HepG2 (cell line): ENCODE measurements at regions not wholly inside any gene's neighbourhood (a gene's known extent, or its start where the extent isn't known, plus 50 kb on each side); places are given as distances from the start of the nearest gene placed in this dataset.

Experiments used
- CCAR2 ChIP-seq: fragments of 200-400 bp; formaldehyde crosslinking; optimal IDR thresholded peaks from 2 replicates; pipeline ENCODE3; 2018; ENCODE audit warnings: low read depth, mild to moderate bottlenecking, low read length, moderate library complexity
- ISL2 ChIP-seq: sonication (generic); formaldehyde crosslinking; IDR thresholded peaks from 2 replicates; pipeline ENCODE4 v1.5.0; 2020; ENCODE audit warnings: missing genetic modification reagents
- MAFF ChIP-seq: IDR thresholded peaks from 2 replicates; pipeline ENCODE4 v1.6.1; 2011; ENCODE audit warnings: low read depth, low read length, improper control_type of control experiment
- MIER2 ChIP-seq: IDR thresholded peaks from 2 replicates; pipeline ENCODE4 v1.6.1; 2016; ENCODE audit warnings: missing biosample characterization, missing genetic modification reagents
- SPEN ChIP-seq: sonication (generic); formaldehyde crosslinking; IDR thresholded peaks from 2 replicates; pipeline ENCODE4 v1.5.1; 2020; ENCODE audit warnings: low read depth, mild to moderate bottlenecking, missing genetic modification reagents
- ZNF260 ChIP-seq: sonication (generic); formaldehyde crosslinking; IDR thresholded peaks from 2 replicates; pipeline ENCODE4 v1.4.0; 2020; ENCODE audit warnings: missing genetic modification reagents, low read depth, mild to moderate bottlenecking, borderline replicate concordance
- ZNF547 ChIP-seq: sonication (generic); formaldehyde crosslinking; IDR thresholded peaks from 2 replicates; pipeline ENCODE4 v1.5.1; 2020; ENCODE audit warnings: mild to moderate bottlenecking, missing genetic modification reagents
- ZNF792 ChIP-seq: IDR thresholded peaks from 2 replicates; pipeline ENCODE4 v1.6.1; 2016
- TF ChIP-seq, protein P1 (sequence below): sonication (generic); formaldehyde crosslinking; IDR thresholded peaks from 2 replicates; pipeline ENCODE4 v1.9.0; 2021; ENCODE audit warnings: mild to moderate bottlenecking, missing genetic modification reagents
- TF ChIP-seq, protein P2 (sequence below): sonication (generic); formaldehyde crosslinking; IDR thresholded peaks from 2 replicates; pipeline ENCODE4 v1.8.0; 2022; ENCODE audit warnings: missing genetic modification reagents, mild to moderate bottlenecking, borderline replicate concordance
- TF ChIP-seq, protein P3 (sequence below): sonication (generic); formaldehyde crosslinking; IDR thresholded peaks from 2 replicates; pipeline ENCODE4 v1.4.0; 2020; ENCODE audit warnings: mild to moderate bottlenecking, missing genetic modification reagents
- TF ChIP-seq, protein P4 (sequence below): sonication (generic); formaldehyde crosslinking; IDR thresholded peaks from 2 replicates; pipeline ENCODE4 v1.4.0; 2020; ENCODE audit warnings: missing genetic modification reagents, low read depth, mild to moderate bottlenecking, borderline replicate concordance
- TF ChIP-seq, protein P5 (sequence below): sonication (generic); formaldehyde crosslinking; IDR thresholded peaks from 2 replicates; pipeline ENCODE4 v1.4.0; 2020; ENCODE audit warnings: missing genetic modification reagents, mild to moderate bottlenecking, borderline replicate concordance

DNA sequence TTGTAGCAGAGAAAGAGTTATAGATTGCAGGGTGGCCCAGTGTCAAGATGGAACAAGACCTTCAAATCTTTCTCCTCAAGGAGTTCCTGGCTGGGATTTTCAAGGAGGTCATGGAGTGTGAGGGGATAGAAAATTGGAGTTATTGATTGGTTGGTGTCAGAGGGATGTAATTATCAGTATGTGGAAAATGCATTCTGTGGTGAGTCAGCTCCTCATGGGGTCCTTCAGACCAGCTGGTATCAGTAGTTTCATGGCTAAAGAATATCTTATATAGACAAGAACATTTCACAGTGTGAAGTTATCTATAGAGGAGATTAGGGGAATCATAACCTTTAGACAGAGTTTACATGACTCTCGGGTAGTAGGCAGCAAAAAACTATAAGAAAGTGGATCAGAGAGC lies 1114.0 kb upstream of the GBE1 start (continued):
- TF ChIP-seq, protein P1, sequence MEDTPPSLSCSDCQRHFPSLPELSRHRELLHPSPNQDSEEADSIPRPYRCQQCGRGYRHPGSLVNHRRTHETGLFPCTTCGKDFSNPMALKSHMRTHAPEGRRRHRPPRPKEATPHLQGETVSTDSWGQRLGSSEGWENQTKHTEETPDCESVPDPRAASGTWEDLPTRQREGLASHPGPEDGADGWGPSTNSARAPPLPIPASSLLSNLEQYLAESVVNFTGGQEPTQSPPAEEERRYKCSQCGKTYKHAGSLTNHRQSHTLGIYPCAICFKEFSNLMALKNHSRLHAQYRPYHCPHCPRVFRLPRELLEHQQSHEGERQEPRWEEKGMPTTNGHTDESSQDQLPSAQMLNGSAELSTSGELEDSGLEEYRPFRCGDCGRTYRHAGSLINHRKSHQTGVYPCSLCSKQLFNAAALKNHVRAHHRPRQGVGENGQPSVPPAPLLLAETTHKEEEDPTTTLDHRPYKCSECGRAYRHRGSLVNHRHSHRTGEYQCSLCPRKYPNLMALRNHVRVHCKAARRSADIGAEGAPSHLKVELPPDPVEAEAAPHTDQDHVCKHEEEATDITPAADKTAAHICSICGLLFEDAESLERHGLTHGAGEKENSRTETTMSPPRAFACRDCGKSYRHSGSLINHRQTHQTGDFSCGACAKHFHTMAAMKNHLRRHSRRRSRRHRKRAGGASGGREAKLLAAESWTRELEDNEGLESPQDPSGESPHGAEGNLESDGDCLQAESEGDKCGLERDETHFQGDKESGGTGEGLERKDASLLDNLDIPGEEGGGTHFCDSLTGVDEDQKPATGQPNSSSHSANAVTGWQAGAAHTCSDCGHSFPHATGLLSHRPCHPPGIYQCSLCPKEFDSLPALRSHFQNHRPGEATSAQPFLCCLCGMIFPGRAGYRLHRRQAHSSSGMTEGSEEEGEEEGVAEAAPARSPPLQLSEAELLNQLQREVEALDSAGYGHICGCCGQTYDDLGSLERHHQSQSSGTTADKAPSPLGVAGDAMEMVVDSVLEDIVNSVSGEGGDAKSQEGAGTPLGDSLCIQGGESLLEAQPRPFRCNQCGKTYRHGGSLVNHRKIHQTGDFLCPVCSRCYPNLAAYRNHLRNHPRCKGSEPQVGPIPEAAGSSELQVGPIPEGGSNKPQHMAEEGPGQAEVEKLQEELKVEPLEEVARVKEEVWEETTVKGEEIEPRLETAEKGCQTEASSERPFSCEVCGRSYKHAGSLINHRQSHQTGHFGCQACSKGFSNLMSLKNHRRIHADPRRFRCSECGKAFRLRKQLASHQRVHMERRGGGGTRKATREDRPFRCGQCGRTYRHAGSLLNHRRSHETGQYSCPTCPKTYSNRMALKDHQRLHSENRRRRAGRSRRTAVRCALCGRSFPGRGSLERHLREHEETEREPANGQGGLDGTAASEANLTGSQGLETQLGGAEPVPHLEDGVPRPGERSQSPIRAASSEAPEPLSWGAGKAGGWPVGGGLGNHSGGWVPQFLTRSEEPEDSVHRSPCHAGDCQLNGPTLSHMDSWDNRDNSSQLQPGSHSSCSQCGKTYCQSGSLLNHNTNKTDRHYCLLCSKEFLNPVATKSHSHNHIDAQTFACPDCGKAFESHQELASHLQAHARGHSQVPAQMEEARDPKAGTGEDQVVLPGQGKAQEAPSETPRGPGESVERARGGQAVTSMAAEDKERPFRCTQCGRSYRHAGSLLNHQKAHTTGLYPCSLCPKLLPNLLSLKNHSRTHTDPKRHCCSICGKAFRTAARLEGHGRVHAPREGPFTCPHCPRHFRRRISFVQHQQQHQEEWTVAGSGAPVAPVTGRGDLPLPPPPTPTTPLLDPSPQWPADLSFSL, result no peak
- TF ChIP-seq CCAR2, result no peak
- TF ChIP-seq, protein P2, sequence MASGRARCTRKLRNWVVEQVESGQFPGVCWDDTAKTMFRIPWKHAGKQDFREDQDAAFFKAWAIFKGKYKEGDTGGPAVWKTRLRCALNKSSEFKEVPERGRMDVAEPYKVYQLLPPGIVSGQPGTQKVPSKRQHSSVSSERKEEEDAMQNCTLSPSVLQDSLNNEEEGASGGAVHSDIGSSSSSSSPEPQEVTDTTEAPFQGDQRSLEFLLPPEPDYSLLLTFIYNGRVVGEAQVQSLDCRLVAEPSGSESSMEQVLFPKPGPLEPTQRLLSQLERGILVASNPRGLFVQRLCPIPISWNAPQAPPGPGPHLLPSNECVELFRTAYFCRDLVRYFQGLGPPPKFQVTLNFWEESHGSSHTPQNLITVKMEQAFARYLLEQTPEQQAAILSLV (CRISPR knock-in tag), result no peak
- no peak for TF ChIP-seq MIER2 (CRISPR knock-in tag)
- TF ChIP-seq, protein P3, sequence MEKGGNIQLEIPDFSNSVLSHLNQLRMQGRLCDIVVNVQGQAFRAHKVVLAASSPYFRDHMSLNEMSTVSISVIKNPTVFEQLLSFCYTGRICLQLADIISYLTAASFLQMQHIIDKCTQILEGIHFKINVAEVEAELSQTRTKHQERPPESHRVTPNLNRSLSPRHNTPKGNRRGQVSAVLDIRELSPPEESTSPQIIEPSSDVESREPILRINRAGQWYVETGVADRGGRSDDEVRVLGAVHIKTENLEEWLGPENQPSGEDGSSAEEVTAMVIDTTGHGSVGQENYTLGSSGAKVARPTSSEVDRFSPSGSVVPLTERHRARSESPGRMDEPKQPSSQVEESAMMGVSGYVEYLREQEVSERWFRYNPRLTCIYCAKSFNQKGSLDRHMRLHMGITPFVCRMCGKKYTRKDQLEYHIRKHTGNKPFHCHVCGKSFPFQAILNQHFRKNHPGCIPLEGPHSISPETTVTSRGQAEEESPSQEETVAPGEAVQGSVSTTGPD, result no peak
- no peak for TF ChIP-seq ZNF792 (CRISPR knock-in tag)
- no peak for TF ChIP-seq ZNF547 (CRISPR knock-in tag)
- no peak for TF ChIP-seq ZNF260 (CRISPR knock-in tag)
- TF ChIP-seq MAFF, result no peak
- no peak for TF ChIP-seq ISL2 (CRISPR knock-in tag)
- TF ChIP-seq SPEN, result no peak
- TF ChIP-seq, protein P4, sequence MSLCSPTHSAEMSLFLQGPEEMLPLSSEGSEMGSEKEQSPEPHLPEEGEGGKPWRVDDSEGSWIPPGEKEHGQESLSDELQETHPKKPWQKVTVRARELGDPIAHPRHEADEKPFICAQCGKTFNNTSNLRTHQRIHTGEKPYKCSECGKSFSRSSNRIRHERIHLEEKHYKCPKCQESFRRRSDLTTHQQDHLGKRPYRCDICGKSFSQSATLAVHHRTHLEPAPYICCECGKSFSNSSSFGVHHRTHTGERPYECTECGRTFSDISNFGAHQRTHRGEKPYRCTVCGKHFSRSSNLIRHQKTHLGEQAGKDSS (CRISPR knock-in tag), result no peak
- TF ChIP-seq, protein P5, sequence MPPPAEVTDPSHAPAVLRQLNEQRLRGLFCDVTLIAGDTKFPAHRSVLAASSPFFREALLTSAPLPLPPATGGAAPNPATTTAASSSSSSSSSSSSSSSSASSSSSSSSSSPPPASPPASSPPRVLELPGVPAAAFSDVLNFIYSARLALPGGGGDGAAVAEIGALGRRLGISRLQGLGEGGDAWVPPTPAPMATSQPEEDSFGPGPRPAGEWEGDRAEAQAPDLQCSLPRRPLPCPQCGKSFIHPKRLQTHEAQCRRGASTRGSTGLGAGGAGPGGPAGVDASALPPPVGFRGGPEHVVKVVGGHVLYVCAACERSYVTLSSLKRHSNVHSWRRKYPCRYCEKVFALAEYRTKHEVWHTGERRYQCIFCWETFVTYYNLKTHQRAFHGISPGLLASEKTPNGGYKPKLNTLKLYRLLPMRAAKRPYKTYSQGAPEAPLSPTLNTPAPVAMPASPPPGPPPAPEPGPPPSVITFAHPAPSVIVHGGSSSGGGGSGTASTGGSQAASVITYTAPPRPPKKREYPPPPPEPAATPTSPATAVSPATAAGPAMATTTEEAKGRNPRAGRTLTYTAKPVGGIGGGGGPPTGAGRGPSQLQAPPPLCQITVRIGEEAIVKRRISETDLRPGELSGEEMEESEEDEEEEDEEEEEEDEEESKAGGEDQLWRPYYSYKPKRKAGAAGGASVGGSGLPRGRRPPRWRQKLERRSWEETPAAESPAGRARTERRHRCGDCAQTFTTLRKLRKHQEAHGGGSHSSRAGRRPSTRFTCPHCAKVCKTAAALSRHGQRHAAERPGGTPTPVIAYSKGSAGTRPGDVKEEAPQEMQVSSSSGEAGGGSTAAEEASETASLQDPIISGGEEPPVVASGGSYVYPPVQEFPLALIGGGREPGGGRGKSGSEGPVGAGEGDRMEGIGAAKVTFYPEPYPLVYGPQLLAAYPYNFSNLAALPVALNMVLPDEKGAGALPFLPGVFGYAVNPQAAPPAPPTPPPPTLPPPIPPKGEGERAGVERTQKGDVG (CRISPR knock-in tag), result no peak
